ENCODE measurements at regions not wholly inside any gene's neighbourhood (a gene's known extent, or its start where the extent isn't known, plus 50 kb on each side); places are given as distances from the start of the nearest gene placed in this dataset.

DNA sequence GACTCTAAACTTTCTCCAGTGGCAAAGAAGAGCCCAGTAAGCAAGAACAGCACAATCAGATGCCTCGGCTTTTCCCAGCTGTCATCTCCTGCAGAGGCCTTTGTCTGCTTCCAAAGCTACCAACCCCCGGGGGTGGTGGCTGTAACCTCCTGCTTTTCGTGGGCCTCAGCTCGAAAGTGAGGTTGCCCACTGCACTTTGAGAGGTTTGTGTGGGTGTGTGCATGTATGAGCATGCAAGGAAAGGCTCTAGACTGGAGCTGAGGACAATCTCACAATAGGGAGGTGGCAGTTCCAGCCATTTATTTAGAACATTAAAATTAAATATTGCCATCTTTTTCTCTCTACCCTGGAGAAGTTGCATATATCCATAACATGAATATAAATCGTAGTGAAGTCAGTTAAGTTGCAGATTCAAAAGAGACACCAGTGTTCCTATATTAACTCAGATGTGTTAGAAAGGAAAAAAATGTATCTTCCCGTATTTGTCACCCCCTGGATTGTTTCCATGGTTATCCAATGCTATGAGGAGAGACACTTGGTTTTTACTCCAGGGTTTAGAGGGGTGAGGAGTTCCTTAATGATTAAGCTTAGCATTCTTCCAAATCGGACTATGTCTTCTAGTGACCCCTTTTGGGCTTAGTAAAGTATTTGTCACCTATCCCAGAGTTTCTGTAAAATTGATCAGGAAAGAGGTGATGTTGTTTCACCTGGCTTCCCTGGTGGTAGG lies 781.1 kb downstream of the INHBA start:
- DNase-seq (ENCODE audit: low spot score in 2 of 2) = peak in 1 of 2 donors; percentile 23
- H3K9me3 ChIP-seq = no peaks in the 10 kb centered on the region
- no peaks in the 10 kb centered on the region for H3K4me1 ChIP-seq
- TF ChIP-seq POLR2AphosphoS5 (IDR thresholded peaks at IDR 0.05) = no peak
- TF ChIP-seq, protein P1, sequence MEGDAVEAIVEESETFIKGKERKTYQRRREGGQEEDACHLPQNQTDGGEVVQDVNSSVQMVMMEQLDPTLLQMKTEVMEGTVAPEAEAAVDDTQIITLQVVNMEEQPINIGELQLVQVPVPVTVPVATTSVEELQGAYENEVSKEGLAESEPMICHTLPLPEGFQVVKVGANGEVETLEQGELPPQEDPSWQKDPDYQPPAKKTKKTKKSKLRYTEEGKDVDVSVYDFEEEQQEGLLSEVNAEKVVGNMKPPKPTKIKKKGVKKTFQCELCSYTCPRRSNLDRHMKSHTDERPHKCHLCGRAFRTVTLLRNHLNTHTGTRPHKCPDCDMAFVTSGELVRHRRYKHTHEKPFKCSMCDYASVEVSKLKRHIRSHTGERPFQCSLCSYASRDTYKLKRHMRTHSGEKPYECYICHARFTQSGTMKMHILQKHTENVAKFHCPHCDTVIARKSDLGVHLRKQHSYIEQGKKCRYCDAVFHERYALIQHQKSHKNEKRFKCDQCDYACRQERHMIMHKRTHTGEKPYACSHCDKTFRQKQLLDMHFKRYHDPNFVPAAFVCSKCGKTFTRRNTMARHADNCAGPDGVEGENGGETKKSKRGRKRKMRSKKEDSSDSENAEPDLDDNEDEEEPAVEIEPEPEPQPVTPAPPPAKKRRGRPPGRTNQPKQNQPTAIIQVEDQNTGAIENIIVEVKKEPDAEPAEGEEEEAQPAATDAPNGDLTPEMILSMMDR (IDR thresholded peaks at IDR 0.05) = no peak
- no peak for TF ChIP-seq POLR2A (IDR thresholded peaks at IDR 0.05)
- no peak overlapping the region for H3K4me3 ChIP-seq
- no peaks in the 10 kb centered on the region for H3K36me3 ChIP-seq
- no peak overlapping the region for H3K27ac ChIP-seq
- intact Hi-C loops (cut with DNase I; ENCODE audit: low total_unique reads) = no loop called here
- no peaks in the 10 kb centered on the region for H3K27me3 ChIP-seq

DNA sequence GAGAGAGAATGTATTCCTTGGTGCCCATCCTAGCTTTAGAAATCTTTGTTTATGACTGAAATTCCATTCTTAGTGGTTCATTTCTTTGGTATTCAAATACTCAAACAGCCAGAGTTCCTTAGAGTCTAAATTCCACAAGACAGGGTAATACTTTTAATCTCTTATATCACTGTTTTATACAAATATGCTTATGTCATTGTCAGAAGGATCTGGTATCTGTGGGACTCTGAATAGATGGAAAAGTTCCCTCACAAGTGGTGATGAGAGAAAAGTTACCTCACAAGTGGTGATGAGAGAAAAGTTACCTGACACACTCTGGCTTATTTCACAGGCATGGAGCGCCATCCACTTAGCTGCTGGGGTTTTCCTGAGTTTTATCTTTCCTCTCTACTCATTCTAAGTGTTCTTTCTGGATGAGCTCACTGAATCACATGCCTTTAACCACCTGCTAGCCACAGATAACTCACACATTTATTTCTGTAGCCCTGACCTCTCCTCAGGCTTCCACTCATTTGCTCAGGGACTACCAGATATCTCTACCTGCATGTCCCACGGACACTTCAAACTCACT lies 784.0 kb downstream of the SUGCT start:
- no peaks in the 10 kb centered on the region for H3K27me3 ChIP-seq
- H3K4me3 ChIP-seq = no peak overlapping the region
- H3K36me3 ChIP-seq = no peaks in the 10 kb centered on the region
- H3K27ac ChIP-seq = no peak overlapping the region
- TF ChIP-seq POLR2A (IDR thresholded peaks at IDR 0.05) = no peak
- TF ChIP-seq, protein P1 (IDR thresholded peaks at IDR 0.05) = no peak
- TF ChIP-seq POLR2AphosphoS5 (IDR thresholded peaks at IDR 0.05) = no peak
- H3K4me1 ChIP-seq = no peaks in the 10 kb centered on the region
- intact Hi-C loops (cut with DNase I; ENCODE audit: low total_unique reads) = no loop called here
- DNase-seq (ENCODE audit: low spot score in 2 of 2) = no peak
- H3K9me3 ChIP-seq = no peaks in the 10 kb centered on the region

DNA sequence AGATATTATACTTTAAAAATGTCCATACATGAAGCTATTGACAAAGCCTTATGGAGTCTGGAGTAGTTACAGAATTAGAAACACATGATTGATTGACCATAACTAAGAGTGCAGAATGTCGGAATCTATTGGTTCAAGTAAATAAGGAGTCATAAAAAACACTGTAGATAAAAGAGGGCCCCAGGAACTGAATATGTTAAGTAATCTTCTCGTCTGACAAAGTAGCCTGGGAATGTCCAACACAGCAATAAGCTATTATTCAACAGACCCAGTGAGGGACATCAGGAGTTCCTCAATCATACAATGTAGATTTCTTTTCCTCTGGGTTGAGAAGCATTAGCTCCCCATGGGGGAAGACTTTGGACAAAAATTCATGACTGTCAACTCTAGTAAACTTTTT lies 782.0 kb downstream of the SUGCT start:
- no peaks in the 10 kb centered on the region for H3K27me3 ChIP-seq
- H3K4me3 ChIP-seq = no peak overlapping the region
- no peak overlapping the region for H3K27ac ChIP-seq
- DNase-seq (ENCODE audit: low spot score in 2 of 2) = no peak
- intact Hi-C loops (cut with DNase I; ENCODE audit: low total_unique reads) = no loop called here
- H3K36me3 ChIP-seq = no peaks in the 10 kb centered on the region
- TF ChIP-seq POLR2A (IDR thresholded peaks at IDR 0.05) = no peak
- TF ChIP-seq, protein P1 (IDR thresholded peaks at IDR 0.05) = no peak
- no peak for TF ChIP-seq POLR2AphosphoS5 (IDR thresholded peaks at IDR 0.05)
- H3K4me1 ChIP-seq = no peaks in the 10 kb centered on the region
- H3K9me3 ChIP-seq = no peaks in the 10 kb centered on the region

DNA sequence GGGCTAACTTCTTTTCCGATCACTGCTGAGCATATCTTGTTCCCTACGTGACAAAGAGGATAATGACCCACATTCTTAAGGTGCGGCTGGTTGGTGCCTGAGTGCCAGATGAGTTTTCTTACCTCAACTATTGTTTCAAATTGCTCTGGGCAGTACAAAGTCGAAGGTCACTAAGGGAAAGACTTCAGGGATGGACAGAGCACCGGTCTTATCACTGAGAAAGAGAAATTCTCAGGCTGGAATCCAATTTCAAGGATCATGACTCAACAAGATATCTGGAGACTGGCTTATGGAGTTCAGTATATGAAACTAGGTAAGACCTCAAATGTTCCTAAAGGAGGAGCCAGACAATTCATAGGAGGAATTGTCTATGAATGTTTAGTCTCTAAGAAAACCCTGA lies 780.3 kb downstream of the SUGCT start:
- no peak overlapping the region for H3K4me3 ChIP-seq
- no peak overlapping the region for H3K27ac ChIP-seq
- no peaks in the 10 kb centered on the region for H3K36me3 ChIP-seq
- no peaks in the 10 kb centered on the region for H3K4me1 ChIP-seq
- DNase-seq (ENCODE audit: low spot score in 2 of 2) = no peak
- H3K27me3 ChIP-seq = no peaks in the 10 kb centered on the region
- no peaks in the 10 kb centered on the region for H3K9me3 ChIP-seq
- TF ChIP-seq POLR2A (IDR thresholded peaks at IDR 0.05) (no peak), POLR2AphosphoS5 (IDR thresholded peaks at IDR 0.05) (no peak)
- TF ChIP-seq, protein P1 (IDR thresholded peaks at IDR 0.05) = no peak
- intact Hi-C loops (cut with DNase I; ENCODE audit: low total_unique reads) = no loop called here

Measured in breast epithelium (tissue), 4 donors.